OCI-LY7 (cell line): ENCODE measurements at regions not wholly inside any gene's neighbourhood (a gene's known extent, or its start where the extent isn't known, plus 50 kb on each side); places are given as distances from the start of the nearest gene placed in this dataset.

Experiments used
- BruUV-seq: library from RNA; stranded (reverse); fragments of 400-500 nt; replicated peaks from 2 replicates; lab custom pipeline; 2021; lab: Mats Ljungman, UMichigan
- CTCF ChIA-PET: fragments of 300-600 bp; sonication (Branson Sonifier 250); formaldehyde crosslinking; loops from one replicate; lab custom pipeline; 2022; ENCODE audit warnings: antibody characterized with exemption; ENCODE audit not compliant: unreplicated experiment; lab: Charles Lee
- POLR2A ChIA-PET: fragments of 300-600 bp; sonication (Branson Sonifier 250); formaldehyde crosslinking; loops from one replicate; lab custom pipeline; 2022; ENCODE audit warnings: antibody characterized with exemption; lab: Charles Lee
- DNase-seq: peaks from one replicate; pipeline ENCODE4 v3.0.0-alpha.2; 2015; ENCODE audit warnings: low spot score
- H2AFZ ChIP-seq: fragments of 200-600 bp; sonication (generic), shearing (Covaris generic); 2 replicates; pipeline ENCODE4 v1.6.1; 2014; ENCODE audit warnings: mild to moderate bottlenecking, antibody characterized with exemption, low read length, moderate library complexity
- H3K27ac ChIP-seq: fragments of 200-600 bp; sonication (generic); 2 replicates; pipeline ENCODE4 v1.5.1; 2014; ENCODE audit warnings: mixed run types, low read depth, mild to moderate bottlenecking, moderate library complexity, low read length, inconsistent platforms; ENCODE audit not compliant: poor library complexity, severe bottlenecking
- H3K36me3 ChIP-seq: fragments of 200-600 bp; sonication (generic); 2 replicates; pipeline ENCODE4 v1.6.1; 2014; ENCODE audit warnings: mild to moderate bottlenecking, antibody characterized with exemption, low read length, moderate library complexity, mixed read lengths; ENCODE audit not compliant: insufficient read depth
- H3K4me1 ChIP-seq: fragments of 200-600 bp; sonication (generic); 2 replicates; pipeline ENCODE4 v1.5.1; 2014; ENCODE audit warnings: mild to moderate bottlenecking, low read length; ENCODE audit not compliant: insufficient read depth, poor library complexity, severe bottlenecking
- H3K4me2 ChIP-seq: fragments of 200-600 bp; sonication (generic); 2 replicates; pipeline ENCODE4 v1.6.1; 2014; ENCODE audit warnings: mild to moderate bottlenecking, low read length
- H3K4me3 ChIP-seq: fragments of 200-600 bp; sonication (generic); 2 replicates; pipeline ENCODE4 v1.5.1; 2014; ENCODE audit warnings: mild to moderate bottlenecking, low read depth, low read length; ENCODE audit not compliant: poor library complexity, severe bottlenecking
- H3K79me2 ChIP-seq: fragments of 200-600 bp; sonication (generic); 2 replicates; pipeline ENCODE4 v1.6.1; 2016; ENCODE audit warnings: low read depth, mild to moderate bottlenecking, low read length, moderate library complexity, mixed read lengths; ENCODE audit not compliant: insufficient read depth
- H3K9me2 ChIP-seq: fragments of 200-600 bp; sonication (generic); 2 replicates; pipeline ENCODE4 v1.6.1; 2016; ENCODE audit warnings: mild to moderate bottlenecking, low read length, mixed read lengths; ENCODE audit not compliant: insufficient read depth
- H3K9me3 ChIP-seq: fragments of 200-600 bp; sonication (generic); 2 replicates; pipeline ENCODE4 v1.6.1; 2014; ENCODE audit warnings: mild to moderate bottlenecking, mixed run types, low read length, mixed read lengths
- H4K20me1 ChIP-seq: fragments of 200-600 bp; sonication (generic); 2 replicates; pipeline ENCODE4 v1.6.1; 2014; ENCODE audit warnings: mild to moderate bottlenecking, antibody characterized with exemption, low read length, moderate library complexity, mixed read lengths; ENCODE audit not compliant: insufficient read depth
- CTCF ChIP-seq: fragments of 200-600 bp; sonication (generic); conservative IDR thresholded peaks from 2 replicates; pipeline ENCODE4 v1.5.1; 2014; ENCODE audit warnings: mild to moderate bottlenecking, antibody characterized with exemption, low read length, moderate library complexity, mixed read lengths
- EZH2phosphoT487 ChIP-seq: fragments of 200-600 bp; sonication (generic); IDR thresholded peaks from 2 replicates; pipeline ENCODE4 v1.6.1; 2018; ENCODE audit warnings: low read depth, borderline replicate concordance, mild to moderate bottlenecking, mixed run types, antibody characterized with exemption, low read length, moderate library complexity, mixed read lengths
- intact Hi-C: fragments of 100-400 bp; cut with micrococcal nuclease; formaldehyde crosslinking; loops from one replicate; pipeline ENCODE4 v1.10.0; 2022; ENCODE audit not compliant: unreplicated experiment

- Histone ChIP-seq H3K9me2 (no peaks in the 10 kb centered on the region), H3K27ac (no peak overlapping the region), H3K4me3 (no peak overlapping the region), H3K4me1 (no peaks in the 10 kb centered on the region), H3K79me2 (no peaks in the 10 kb centered on the region), H3K4me2 (no peak overlapping the region), H4K20me1 (no peaks in the 10 kb centered on the region), H3K9me3 (no peaks in the 10 kb centered on the region), H3K36me3 (no peaks in the 10 kb centered on the region), H2AFZ (no peak overlapping the region)
- POLR2A ChIA-PET, result no interaction called here
- intact Hi-C loops, result no loop called here
- no TSS peak for BruUV-seq
- TF ChIP-seq EZH2phosphoT487, result no peak
- no peak for TF ChIP-seq CTCF
- CTCF ChIA-PET, result no interaction called here
- DNase-seq, result no peak
These were observed 459.7 kb upstream of the PTCHD4 start for GRCh38 chr6:48570656-48571055.

- Histone ChIP-seq H2AFZ (no peak overlapping the region), H3K36me3 (no peaks in the 10 kb centered on the region)
- CTCF ChIA-PET, result interaction anchor here (0.6 kb wide), 1 partner anchor 317 kb away, joined by 3 read pairs; no protein-coding TSS in a partner anchor
These were observed 457.9 kb upstream of the PTCHD4 start for GRCh38 chr6:48568856-48569255.

More at GRCh38 chr6:48568856-48569255, 457.9 kb upstream of the PTCHD4 start:
- Histone ChIP-seq H3K27ac (no peak overlapping the region), H3K9me2 (no peaks in the 10 kb centered on the region), H3K9me3 (no peaks in the 10 kb centered on the region), H3K4me3 (no peak overlapping the region), H3K4me1 (no peaks in the 10 kb centered on the region), H4K20me1 (no peaks in the 10 kb centered on the region), H3K79me2 (no peaks in the 10 kb centered on the region), H3K4me2 (no peak overlapping the region)
- no TSS peak for BruUV-seq
- no peak for DNase-seq
- intact Hi-C loops, result no loop called here
- TF ChIP-seq EZH2phosphoT487 (no peak), CTCF (no peak)
- POLR2A ChIA-PET, result no interaction called here
